ENCODE measurements at regions not wholly inside any gene's neighbourhood (a gene's known extent, or its start where the extent isn't known, plus 50 kb on each side); places are given as distances from the start of the nearest gene placed in this dataset.

DNA sequence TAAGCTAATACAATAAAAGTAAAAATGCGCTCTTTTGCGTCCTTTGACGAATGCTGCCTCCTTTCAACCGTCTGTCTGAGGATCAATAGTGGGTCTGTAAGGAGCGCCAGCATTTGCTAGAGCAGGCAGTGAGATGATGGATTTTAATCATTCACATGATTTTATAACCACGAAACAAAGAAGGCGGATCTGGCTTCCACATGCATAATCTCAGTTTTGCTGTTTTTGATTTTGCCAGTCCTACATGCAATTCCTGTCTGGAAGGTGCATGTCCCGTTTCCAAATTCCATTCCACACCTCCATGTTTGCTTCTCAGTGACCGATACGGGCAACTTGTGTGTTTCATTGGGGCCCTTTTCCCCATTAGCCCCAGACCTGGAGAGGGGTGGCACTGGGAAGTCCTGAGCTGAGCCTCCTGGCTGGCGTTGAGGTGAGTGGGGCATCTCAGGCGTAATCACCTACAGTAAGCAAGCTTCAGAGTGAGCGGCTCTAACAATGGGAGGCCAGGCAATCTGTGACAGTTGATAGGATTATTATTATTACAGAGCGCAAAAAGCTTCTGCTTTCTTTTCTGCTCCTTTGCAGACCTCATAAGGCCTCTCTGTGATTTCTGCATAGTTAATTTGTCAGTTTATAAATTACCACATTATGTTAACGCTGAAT lies 405.4 kb downstream of the ZSWIM6 start:
- FAIRE-seq (no peak), DNase-seq (ENCODE audit: low spot score) (no peak)

DNA sequence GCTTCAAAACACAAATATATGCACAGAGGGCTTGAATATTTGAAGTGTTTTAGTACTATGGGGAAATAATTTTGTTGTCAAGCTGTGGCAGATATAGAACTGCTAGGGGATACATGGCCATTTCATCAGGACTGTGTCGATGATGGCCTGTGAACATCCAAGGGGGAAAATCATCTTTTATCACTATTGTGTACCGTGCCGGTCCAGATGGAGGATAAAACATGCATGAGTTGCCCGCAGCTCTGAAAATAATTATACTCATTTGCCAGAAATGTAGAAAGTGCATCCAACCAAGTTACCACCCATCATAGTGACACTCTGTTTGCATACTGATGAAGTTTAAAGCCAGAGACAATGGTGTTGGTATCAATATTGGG lies 405.9 kb downstream of the ZSWIM6 start:
- no peak for FAIRE-seq
- no peak for DNase-seq (ENCODE audit: low spot score)

DNA sequence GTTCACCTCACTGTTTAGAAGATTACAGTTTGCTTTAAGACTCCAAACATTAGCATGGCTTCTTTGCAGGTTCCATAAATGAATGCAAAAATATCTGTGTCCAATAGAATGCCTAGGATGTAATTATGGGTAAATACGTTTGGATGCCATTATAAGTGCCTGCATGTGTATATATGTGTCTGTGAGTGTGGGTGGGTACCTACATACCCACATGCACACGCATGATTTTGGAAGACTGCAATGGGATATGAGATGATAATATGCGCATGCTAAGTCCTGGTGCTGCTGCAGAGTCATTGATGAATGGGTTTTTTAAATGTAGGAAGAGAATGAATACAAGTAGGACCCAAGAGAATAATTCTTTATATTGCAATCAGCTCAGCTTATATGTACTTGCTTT lies 406.4 kb downstream of the ZSWIM6 start:
- DNase-seq (ENCODE audit: low spot score) (no peak), FAIRE-seq (no peak)

DNA sequence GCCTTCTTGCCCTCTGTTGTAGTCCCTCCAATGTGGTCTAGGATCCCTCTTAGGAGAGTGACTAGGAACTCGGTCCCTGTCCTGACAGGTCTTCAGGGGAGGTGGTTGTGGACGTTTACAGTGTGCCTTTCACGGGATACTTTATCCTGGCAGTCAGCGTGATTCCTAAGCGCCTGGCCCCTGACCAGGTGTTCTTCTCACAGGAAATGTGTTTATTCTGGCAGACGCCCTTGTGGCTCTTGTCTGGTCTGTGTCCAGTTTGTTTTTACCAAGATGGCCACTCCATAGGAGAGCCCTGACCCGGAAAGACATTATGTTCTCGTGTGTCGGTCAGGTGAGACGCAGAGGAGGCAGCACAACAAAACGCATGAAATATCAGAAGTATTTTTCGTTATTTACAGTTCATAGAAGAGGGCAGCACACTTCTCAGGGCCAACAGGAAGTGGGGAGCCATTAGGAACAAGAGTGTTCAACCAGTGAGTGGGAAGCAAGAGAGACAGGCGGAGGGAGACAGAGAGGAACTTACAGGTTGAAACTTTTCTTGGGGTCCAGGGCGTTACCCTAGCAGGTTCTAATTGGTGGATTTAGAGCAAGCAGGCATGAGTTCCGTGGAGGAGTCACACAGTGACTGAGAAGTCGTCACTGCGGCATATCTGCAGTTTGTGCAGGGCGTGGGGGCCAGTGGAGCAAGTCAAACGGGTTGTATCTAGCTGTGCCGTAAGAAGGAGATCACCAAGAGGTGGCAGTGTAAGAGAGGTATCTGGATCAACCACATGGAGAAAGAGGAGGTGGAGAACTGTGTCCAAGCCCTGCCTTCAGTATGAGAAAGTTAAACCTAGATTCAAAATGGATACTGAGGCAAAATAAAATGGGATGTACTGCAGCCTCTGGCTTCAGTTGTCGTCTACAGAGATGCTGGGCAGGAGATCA lies 412.9 kb downstream of the ZSWIM6 start:
- DNase-seq (ENCODE audit: low spot score) (no peak), FAIRE-seq (no peak)

DNA sequence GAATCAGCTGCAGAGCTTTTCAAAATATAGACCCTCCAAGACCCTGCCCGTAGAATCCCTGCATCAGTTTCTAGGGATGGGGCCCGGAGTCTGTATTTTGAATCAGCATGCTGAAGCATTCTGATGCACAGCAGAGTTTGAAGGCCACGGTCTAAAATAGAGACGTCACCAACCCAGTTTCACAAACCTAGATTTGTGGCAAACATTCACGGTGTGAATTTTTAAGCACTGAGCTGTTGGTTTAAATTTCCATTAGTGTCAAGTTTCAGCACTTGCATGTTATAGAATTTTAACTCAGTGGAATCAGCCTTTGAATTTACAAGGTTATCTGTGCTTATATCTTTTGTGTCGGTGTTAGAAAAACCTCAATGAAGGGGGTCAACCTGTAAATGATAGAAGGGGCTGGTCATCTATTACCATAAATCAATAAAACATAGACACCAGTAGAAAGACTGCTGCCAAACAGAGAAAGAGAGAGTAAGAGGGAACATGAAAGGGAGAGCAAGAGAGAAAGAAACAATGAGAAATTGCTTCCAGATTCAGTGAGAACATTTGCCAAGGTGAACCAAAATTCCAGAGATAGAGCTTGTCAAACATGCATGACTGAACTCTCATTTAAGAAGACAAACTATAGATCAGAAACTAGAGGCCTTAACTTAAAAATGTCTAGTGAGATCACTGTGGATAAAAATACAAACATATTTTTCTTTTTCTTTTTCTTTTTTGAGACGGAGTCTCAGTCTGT lies 414.9 kb downstream of the ZSWIM6 start:
- FAIRE-seq, result no peak
- DNase-seq (ENCODE audit: low spot score), result no peak

DNA sequence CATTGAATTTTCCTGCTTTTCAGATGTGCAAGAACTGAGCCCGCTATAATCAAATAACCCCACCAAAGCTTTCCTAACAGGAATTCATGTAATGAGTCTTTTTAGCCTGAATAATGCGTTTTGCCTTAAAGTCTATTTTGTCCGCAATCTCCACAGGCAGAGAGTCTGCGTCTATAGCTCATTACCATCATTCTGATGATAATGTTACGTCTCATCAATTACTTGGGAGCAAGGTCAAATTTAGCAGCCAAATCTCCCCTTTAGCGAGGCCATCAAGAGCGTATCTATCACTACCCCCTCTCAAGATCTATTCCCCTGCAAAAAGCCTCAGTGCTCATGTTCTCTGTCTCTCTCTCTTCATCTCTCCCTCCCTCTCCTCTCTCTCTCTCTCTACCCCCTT lies 416.1 kb downstream of the ZSWIM6 start:
- DNase-seq (ENCODE audit: low spot score) (no peak), FAIRE-seq (no peak)

DNA sequence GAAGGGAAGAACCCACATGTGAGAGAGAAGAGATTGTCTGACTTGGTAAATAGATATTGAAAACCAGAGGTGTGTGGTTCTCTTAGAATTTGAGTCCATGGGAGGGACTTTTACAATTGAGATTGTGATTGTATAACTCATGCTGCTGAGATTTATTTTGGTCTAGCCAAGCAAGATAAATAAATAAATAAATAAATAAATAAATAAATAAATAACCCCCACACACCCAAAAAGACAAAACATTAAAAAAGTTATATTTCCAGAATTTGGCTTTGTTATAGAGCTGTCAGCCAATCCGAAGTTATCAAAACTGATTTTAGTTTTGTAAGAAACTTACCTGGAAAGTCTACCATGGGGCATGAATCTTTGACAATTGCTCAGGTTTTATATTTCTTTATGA lies 416.6 kb downstream of the ZSWIM6 start:
- no peak for FAIRE-seq
- no peak for DNase-seq (ENCODE audit: low spot score)

DNA sequence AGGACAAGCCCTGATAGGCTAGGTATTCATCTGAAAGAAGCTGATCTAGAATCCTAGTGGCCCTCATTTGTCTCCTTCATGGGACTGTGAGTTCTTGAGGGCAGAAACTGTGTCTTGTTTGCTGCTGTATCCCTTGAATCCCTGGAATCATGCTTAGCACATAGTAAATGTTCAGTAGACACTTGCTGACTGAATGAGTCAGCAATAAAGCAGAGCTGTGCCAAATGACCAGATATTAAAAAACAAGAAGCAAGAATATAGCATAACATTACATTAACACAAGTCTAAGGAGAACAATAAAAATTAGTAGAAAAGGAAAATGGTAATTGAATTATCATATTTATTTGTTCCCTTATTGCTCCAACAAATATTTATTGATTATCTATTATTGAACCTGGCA lies 420.5 kb downstream of the ZSWIM6 start:
- FAIRE-seq (no peak), DNase-seq (ENCODE audit: low spot score) (no peak)

DNA sequence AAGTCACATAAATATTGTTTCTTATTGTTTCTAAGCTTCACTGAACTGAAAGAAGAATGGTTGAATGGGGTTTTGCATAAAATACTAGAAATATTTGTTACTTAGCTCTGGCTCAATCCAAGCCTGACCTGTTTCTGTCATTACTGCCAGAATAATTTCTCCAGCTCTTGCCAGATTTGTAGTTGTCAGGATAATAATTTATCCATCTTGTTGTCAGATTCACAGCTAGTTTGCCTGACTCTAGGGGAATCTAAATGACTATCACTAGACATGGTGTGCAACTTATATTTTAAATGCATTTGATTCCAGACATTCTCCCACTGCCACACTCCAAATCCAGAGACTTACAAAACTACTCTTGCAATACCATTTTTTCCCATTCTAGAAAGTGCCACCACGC lies 422.7 kb downstream of the ZSWIM6 start:
- no peak for FAIRE-seq
- no peak for DNase-seq (ENCODE audit: low spot score)

DNA sequence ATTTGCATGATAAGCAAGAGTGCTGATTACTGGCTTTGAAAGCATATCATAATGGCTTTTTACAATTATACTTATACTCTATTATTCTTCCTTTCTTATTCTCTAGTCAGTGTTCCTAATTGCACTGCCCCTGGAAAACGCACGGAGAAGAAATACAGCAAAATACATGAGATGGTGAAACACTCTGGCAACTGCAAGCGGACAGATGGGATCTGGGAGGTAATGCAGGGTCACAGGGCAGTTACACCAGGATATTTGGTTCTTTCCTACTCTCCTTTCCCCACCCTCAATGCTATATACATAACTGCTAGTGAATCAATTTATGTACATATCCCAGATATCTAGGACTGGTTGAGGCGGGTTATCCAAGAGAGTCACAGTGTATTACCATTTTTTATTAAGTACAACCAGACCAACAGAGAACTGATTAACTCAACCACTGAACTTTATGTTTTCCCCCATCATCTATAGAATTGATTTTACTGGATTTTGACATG lies 423.7 kb downstream of the ZSWIM6 start:
- DNase-seq (ENCODE audit: low spot score), result no peak
- no peak for FAIRE-seq

DNA sequence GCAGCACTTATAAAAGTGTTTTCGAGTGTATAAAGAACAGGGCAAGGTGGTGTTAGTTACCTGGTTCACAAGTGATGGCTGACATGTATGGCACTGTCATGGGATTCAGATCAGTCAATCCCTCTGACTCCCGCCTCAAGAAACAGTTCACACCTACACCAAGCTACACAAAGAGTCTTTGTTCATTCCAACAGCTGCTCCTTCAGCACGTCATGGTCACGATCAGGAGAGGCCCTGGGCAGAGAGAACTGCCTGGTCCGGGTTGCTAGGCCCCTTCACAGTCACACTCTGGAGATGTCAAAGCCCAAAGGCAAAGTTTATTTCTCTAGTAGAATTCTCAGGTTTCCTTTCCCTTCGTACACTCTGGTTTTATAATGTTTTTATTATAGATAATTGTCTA lies 426.7 kb downstream of the ZSWIM6 start:
- DNase-seq (ENCODE audit: low spot score), result no peak
- no peak for FAIRE-seq

DNA sequence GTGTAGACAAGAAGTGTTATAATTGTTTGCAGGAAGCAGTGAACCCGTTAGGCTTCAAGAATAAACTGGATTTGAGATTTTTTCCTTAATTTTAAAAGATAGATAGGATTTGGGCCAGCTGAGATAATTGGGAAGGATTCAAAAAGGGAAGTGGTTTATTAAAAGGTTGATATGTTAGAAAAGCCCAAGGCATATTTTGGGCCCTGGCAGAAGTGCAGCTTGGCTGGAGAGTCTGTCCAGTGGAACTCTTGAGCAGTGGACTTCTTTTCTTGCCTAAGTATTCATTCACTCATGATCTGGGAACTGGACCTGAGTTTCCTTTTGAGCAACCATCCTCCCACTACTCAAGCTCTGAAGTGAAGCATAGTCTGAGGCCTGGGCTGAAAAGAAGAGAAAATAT lies 433.4 kb downstream of the ZSWIM6 start:
- DNase-seq (ENCODE audit: low spot score) (no peak), FAIRE-seq (no peak)

DNA sequence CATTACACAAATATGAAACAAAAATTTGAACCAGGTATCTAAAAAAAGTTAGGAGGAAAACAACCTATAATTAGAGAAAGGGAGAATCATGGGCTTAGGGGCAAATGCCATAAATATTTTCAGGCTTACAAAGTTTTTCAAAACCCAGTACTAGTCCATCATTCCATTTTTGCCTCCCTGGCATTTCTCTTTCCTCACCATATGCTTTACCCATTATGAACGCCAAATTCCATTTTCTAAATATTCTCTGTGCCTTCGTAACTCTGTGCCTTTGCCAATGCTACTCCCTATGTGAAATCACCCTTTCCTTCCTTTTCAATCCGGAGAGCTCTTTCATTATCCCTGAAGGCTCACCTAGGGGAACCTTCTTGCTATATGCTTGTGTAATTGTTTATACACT lies 434.1 kb downstream of the ZSWIM6 start:
- FAIRE-seq (no peak), DNase-seq (ENCODE audit: low spot score) (no peak)

DNA sequence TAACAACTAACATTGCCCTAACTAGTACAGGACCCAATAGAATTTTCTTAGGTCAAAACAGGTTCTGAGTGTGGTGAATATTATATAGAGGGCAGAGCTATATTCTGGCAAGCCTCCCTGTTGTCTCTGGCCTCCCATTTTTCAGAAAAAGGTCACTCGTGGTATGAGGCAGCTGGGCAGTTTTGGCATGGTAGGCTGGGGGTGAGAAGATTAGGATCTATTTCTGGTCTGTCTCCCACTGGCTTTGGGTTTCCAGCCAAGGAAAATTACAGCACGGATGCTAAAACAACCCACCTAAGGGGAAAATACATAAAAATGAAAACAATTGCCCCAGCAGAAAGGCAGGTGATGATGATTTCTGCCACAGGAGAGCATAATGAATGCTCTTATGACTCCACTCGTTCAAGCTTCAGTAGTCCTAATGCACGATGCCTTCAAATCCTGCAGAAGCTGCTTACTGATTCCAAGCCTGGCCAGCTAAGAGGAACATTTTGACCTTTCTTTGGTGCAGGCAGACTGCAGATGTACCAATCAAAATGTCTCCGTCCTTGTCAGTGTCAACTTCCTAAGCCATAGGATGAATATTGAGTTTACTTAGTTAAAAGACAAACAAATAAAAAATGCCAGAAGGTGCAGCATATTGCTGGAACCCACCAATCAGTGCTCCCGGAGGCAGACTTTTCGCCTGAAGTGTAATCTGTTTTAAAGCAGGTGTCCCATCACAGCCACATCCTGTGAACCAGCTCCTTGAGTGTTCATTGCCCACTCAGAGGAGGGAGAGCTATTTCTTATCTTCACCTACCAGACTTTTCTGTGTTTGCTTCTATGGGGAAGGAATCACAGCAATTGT lies 435.4 kb downstream of the ZSWIM6 start:
- FAIRE-seq (no peak), DNase-seq (ENCODE audit: low spot score) (no peak)

DNA sequence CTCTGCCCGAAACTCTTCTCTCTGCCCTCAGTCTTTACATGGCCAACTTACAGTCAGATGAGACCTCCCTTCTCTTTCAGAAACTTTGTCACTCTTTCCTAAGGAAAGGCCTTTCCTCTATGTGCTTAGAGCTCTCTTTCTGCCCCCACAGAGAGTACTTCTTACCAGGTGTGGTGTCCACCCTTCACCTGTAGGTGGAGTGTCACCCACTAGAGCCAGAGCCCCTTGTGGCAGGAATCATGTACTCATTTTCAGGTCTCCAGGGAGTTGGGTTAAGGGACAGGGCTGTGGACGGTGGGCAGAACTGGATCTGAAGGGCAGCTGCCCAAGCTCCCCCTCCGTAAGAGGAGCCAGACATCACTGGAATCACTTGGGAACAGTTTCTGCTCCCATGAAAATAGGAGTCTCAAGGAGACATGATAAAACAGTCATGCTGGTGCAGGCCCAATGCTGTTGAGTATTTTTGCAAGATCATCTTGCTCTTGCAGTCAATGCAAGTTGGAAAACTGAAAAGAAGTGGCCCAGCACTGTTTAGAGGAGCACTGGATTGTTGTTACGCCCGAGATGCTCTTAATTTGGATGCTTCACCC lies 436.7 kb downstream of the ZSWIM6 start:
- peak; percentile 3 for DNase-seq (ENCODE audit: low spot score)
- no peak for FAIRE-seq

DNA sequence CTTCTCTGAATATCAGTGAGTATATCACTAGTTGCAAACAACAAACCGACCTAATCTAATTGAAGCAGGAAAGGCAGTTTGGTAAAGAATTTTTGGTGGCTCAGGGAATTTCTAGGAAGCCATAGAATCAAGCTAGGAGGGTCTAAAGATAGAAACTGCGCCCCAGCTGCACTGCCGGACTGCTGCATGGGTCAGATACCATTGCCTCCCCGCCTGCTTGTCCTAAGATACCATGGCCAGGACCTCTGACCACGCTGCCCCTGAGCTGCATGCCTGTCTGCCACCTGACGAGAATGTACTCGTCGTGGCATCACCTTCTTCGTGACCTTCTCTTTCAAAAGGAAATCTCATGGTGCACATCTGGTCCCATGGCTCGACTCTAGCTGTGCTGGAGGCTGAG lies 439.0 kb downstream of the ZSWIM6 start:
- FAIRE-seq (no peak), DNase-seq (ENCODE audit: low spot score) (no peak)

DNA sequence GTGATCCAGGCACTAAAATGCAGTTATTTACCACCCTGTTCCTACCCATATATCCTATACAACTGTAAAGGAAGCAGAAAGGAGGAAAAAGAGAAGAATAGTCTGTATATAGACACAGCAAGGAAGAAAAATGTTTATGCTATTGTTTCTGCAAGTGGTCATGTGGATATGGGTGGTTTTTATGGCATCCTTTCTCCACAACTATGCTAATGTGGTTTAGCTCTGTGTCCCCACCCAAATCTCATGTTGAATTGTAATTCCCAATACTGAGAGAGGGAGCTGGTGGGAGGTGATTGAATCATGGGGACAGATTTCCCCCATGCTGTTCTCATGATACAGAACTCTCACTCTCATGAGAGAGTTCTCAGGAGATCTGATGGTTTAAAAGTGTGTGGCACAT lies 439.8 kb downstream of the ZSWIM6 start:
- FAIRE-seq, result no peak
- DNase-seq (ENCODE audit: low spot score), result no peak

DNA sequence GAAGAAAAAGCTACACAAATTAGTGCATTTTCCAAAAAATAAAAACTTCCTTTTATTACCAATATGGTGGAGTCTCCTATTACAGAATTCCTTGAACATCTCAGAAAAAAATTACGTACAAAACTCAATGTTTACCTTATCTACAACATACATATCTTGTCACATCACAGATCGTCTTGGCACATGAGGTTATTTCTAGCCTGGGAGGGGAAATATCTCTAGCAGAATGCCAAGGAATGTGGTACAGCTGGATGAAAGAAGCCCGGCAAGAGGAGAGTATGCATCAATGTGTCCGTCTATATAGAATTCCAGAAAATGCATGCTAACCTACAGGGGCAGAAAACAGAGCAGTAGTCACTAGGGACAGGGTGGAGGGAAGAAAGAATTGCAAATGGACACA lies 443.8 kb downstream of the ZSWIM6 start:
- no peak for DNase-seq (ENCODE audit: low spot score)
- no peak for FAIRE-seq

DNA sequence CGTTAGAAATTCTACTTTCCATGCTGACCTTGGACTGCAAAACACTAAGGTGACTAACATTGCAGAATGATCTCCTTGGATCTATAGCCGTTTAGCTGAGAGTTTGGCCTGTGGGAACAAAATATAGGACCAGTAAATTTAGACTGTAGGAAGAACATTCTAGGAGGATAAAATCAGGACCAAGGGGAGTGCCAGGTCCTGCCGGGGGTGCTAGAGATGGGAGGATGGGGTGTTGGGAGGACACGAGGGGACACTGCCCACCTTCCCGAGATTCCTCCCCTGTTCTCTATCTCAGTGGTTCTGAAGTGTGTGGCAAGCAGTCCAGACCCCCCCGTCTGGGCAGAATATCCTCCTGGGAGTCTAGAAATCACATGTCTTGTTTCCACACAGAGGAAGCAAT lies 445.2 kb downstream of the ZSWIM6 start:
- DNase-seq (ENCODE audit: low spot score) (no peak), FAIRE-seq (no peak)

DNA sequence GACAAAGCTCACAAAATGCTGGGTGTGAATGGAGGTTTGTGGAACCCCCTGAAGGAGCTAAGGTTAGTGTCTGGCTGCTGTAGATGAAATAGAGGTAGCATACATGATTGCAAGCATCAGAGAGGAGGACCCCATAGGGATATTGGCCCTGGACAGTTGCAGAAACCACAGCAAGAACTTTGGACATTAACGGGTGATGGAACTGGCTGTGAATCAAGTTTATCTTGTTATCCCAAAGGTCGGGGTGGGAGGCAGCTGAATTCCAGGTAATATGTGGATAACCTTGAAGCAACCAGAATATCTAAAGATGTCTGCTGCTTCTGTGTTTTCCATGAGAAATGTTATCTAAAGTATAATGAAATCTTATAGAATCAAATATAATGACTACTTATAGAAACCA lies 447.7 kb downstream of the ZSWIM6 start:
- no peak for FAIRE-seq
- DNase-seq (ENCODE audit: low spot score), result no peak

DNA sequence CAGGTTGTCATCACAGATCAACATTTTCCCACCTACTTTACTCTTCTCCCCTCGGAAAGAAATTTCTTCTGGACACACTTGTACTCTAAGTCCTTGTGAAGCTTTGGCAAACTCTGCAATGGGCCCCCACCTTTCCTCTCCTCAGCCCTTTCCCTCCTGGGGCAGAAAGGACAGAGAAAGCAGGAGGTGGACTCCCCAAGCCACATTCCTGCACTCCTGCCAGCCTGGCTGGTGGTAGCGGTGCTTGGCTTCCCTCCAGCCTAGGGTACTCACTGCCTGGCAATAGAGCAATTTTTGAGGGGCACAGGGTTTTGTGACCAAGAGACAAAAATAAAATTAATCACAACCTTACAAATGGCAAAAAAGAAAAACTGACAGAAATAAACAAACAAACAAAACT lies 451.4 kb downstream of the ZSWIM6 start:
- FAIRE-seq, result no peak

More for the DNA sequence above, 451.4 kb downstream of the ZSWIM6 start:
- DNase-seq (ENCODE audit: low spot score), result no peak
